K562 (cell line): ENCODE measurements at regions not wholly inside any gene's neighbourhood (a gene's known extent, or its start where the extent isn't known, plus 50 kb on each side); places are given as distances from the start of the nearest gene placed in this dataset.

ENCODE experiments used
- HDAC1 ChIP-seq, 2 experiments: fragments of 450-650 bp; IDR thresholded peaks; 2 replicates each; pipeline ENCODE4 v1.6.1; 2016 to 2017; ENCODE audit warnings: inconsistent platforms in 1 of 2, mild to moderate bottlenecking in 1 of 2, moderate library complexity in 1 of 2
- PCBP2 ChIP-seq: fragments of 200-400 bp; formaldehyde crosslinking; IDR thresholded peaks from 2 replicates; pipeline ENCODE4 v1.6.1; 2018; ENCODE audit warnings: low read length, low read depth, mild to moderate bottlenecking, moderate library complexity; ENCODE audit not compliant: poor library complexity, severe bottlenecking
- POLR2A ChIP-seq: fragments of 450-650 bp; conservative IDR thresholded peaks from 2 replicates; pipeline ENCODE4 v1.6.1; 2016
- RAD21 ChIP-seq, 2 experiments: fragments of 250-450 bp in 1 of 2; fragments of 450-650 bp in 1 of 2; sonication (Bioruptor Pico) in 1 of 2; formaldehyde crosslinking in 1 of 2; IDR thresholded peaks in 1 of 2; conservative IDR thresholded peaks in 1 of 2; 2 replicates each; pipeline versions ENCODE4 v1.4.0 to v1.8.0; 2020 to 2022; ENCODE audit warnings: mild to moderate bottlenecking in 2 of 2, moderate library complexity in 1 of 2
- SP1 ChIP-seq: sonication (generic); formaldehyde crosslinking; IDR thresholded peaks from 2 replicates; pipeline ENCODE4 v1.8.1; 2022; ENCODE audit warnings: mild to moderate bottlenecking, missing genetic modification reagents
- TCF7L2 ChIP-seq: fragments of 150-350 bp; IDR thresholded peaks from 2 replicates; pipeline ENCODE4 v1.6.1; 2016; ENCODE audit warnings: low read depth, mild to moderate bottlenecking, low read length, moderate library complexity
- UBTF ChIP-seq, 2 experiments: IDR thresholded peaks; 2 replicates each; pipeline ENCODE4 v1.6.1; 2012; ENCODE audit warnings: improper control_type of control experiment in 2 of 2, low read depth in 2 of 2, low read length in 2 of 2, borderline replicate concordance in 1 of 2
- ZHX1 ChIP-seq: fragments of 150-350 bp; conservative IDR thresholded peaks from 2 replicates; pipeline ENCODE4 v1.6.1; 2014; ENCODE audit warnings: low read length

GRCh38 chr14:21910260-21910659 is 236.6 kb upstream of the OR4E1 start:
- TF ChIP-seq UBTF (IDR thresholded peaks at IDR 0.05; ENCODE audit: borderline replicate concordance in 1 of 2, low read depth in 2 of 2, low read length in 2 of 2): no peak
- TF ChIP-seq PCBP2: no peak
- TF ChIP-seq TCF7L2: no peak
- no peak for TF ChIP-seq HDAC1 (IDR thresholded peaks at IDR 0.05)
- TF ChIP-seq RAD21 (CRISPR knock-in tag; conservative IDR thresholded peaks at IDR 0.05 in 1 of 2, IDR thresholded peaks at IDR 0.05 in 1 of 2): no peak
- TF ChIP-seq SP1 (CRISPR knock-in tag): no peak
- TF ChIP-seq ZHX1: no peak
- no peak for TF ChIP-seq POLR2A
